AG08395 (cell line): ENCODE measurements at regions not wholly inside any gene's neighbourhood (a gene's known extent, or its start where the extent isn't known, plus 50 kb on each side); places are given as distances from the start of the nearest gene placed in this dataset.
A peak's percentile ranks its signal among the peaks of the same experiment; 100 is the strongest.
"Not testable (repeated sequence)": the region's sequence is repeated elsewhere in the genome, so short reads cannot be mapped to it uniquely, and the experiment has no call there.

Experiments used
- DNase-seq: peaks from one replicate; pipeline ENCODE4 v3.0.0; 2012; ENCODE audit warnings: mixed read lengths, low spot score

GRCh38 chr7:93048136-93048930 is 69.4 kb downstream of the SAMD9 start:
- DNase-seq = no peak

- no peak for DNase-seq
Observed at GRCh38 chr7:93047514-93048099, 70.2 kb downstream of the SAMD9 start.

GRCh38 chr7:93046641-93047040 is 71.1 kb downstream of the SAMD9 start:
- DNase-seq = no peak

GRCh38 chr7:93044147-93044810 is 73.5 kb downstream of the SAMD9 start:
- DNase-seq = peak; percentile 48

GRCh38 chr7:93043385-93043985 is 74.3 kb downstream of the SAMD9 start:
- DNase-seq = peak; percentile 85

DNA sequence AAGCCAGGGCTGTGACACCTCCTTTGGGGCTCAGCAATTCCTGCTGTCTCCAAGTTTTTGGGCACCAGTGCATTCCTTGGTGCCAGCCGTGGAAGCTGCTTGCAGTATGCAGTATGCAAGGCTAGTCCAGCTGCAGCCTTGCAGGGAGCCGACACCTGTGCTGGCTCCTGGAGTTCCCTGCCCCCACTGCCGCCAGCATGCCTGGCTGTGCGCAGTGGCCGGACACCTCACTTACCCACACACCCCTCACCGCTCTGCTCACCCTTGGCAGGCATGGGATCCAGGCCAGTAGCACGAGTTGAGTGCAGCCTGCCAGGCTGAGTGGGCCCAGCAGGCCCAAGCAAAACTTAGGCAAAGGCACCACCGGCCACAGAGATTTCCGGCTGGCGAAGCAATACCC is 77.4 kb downstream of the SAMD9 start:
- DNase-seq = no peak

- DNase-seq = no peak
Observed at GRCh38 chr7:93039786-93040185, 78.0 kb downstream of the SAMD9 start.

- DNase-seq = no peak
Observed at GRCh38 chr7:93039282-93039681, 78.5 kb downstream of the SAMD9 start.

GRCh38 chr7:93036807-93037206 is 81.0 kb downstream of the SAMD9 start:
- DNase-seq = no peak

GRCh38 chr7:93036149-93036640 is 81.6 kb downstream of the SAMD9 start:
- DNase-seq = no peak

- DNase-seq = no peak
Observed at GRCh38 chr7:93031795-93032194, 86.0 kb downstream of the SAMD9 start.

- no peak for DNase-seq
Observed at GRCh38 chr7:93030605-93031225, 87.1 kb downstream of the SAMD9 start.

DNA sequence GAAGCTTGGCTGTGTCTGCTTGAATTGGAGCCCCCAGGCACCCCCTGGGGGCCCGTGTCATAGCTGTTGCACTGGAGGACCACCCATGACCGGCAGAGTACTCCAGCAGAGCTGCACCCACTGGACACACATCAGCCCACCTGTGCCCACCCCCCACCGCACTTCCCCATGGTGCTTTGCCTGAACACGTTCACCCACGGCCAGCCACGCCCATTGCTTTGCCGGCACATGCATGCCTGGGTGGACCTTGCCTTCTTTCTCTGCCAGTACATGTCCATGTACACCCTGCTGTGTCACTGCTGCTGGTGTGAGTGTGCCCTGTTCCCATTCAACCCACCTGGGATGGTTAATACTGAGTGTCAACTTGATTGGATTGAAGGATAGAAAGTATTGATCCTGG is 88.7 kb downstream of the SAMD9 start:
- DNase-seq = no peak

DNA sequence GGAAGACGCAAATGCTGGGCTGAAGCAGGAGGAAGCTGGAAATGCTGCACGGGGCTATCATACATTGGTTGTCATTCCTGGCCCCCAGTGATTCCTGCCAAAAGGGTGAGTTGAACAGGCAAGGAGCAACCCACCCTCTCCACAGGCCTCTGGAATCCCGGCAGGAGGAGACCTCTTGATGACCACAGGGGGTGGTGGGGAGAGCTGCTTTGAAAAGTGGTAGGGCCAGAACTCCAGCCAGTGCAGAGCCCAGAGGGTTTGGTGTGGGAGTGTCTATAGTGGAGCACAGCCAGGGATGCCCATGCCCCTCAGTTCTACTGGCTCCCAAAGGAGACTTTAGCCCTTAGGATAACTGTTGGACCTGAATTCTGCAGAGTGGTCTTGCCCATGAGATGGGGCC is 89.2 kb downstream of the SAMD9 start:
- DNase-seq = no peak

DNA sequence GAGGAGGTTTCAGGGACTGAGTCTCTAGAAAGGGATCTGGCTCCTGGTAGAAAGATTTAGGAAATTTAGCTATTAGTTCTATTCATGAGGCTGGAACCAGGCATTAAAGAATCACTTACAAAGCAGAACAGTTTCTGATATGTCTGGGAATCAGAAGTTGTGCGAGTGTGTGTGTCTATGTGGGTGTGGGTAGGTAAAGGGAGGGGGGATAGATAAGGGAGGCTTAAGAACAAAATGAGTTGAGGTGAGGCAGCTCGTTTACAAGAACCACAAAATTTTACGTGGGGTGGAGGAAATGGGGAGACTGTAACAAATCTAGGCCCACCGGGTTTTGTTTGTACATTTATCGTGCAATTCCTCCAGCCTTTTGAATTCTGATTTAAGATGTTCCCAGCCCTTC is 90.7 kb downstream of the SAMD9 start:
- DNase-seq = no peak

- no peak for DNase-seq
Observed at GRCh38 chr7:93026425-93026824, 91.4 kb downstream of the SAMD9 start.

- no peak for DNase-seq
Observed at GRCh38 chr7:93025389-93025788, 92.4 kb downstream of the SAMD9 start.

- DNase-seq = not testable (repeated sequence)
Observed at GRCh38 chr7:93022931-93023478, 94.8 kb downstream of the SAMD9 start.

DNA sequence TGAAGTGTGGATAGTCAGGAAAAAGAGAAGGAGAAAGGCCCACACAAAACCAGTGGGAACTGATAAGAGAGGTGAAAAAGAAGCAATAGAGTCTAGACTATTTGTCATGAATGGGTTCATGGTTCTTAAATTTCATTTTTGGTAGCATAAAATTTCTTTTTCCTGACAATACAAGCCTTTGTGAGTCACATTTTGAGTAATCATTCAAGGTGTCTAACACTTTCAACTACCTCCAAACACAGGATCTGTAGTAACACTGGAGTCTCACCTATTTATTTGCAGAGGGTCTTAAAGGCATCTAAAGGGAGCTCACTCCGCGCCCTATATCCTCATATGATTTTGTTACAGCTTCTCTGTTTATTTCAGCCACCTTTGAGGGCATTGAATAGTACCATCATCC is 96.0 kb downstream of the SAMD9 start:
- DNase-seq = no peak

DNA sequence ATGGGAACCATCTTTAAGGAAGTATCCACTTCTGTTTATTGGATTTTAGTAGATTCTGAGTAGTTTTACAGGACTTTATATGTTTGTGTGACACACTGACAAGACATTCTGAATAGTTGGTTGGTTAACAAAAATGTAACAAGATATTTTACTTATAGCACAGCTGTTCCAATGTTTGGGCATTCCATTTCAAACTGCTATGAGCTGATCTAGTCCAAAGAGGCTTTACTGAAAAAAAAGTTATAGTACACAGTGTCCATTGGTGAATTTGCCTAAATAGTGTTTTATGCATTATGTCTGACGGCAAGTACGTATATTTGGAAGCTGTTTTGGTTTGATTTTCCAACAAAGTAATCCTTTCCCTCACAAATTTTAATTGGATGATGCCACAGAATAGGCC is 99.1 kb downstream of the SAMD9 start:
- DNase-seq = no peak

DNA sequence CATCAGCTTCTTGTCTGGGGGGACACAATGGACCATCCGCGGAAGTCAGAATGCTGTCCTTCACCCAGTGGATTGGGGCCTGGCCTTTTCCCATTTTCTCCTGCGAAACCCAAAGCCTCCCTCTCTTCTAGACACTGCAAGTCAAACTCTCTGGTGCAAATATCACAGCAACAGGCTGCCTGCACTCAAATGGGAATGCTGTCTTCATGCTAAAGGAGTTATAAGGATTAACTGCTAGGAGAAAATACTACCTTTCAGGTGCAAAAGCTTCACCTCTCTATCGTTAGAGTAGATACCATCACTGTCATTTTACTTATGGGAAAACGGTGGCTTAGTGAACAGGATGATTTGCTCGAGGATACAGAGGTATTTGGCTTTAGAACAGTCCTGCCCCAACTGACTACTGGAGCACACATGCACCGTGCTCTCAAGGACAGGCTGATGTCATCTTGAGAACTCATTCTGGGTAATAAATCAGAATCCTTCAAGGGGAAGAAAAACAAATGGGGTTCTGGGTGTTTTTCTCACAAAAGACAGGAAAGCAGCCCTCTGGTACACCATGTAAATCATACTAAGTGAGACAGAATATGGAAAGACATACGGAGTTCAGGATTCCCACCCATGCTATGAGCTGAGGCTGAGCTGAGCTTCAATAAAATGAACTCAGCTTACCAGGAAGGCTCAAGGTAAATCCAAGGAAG is 100.9 kb downstream of the SAMD9 start:
- no peak for DNase-seq
